ENCODE measurements at regions not wholly inside any gene's neighbourhood (a gene's known extent, or its start where the extent isn't known, plus 50 kb on each side); places are given as distances from the start of the nearest gene placed in this dataset.

GRCh38 chr10:10576937-10577336 is 440.7 kb upstream of the CELF2 start:
- TF ChIP-seq EZH2 (IDR thresholded peaks at IDR 0.05; ENCODE audit: insufficient read depth, poor library complexity, severe bottlenecking) (no peak), EZH2phosphoT487 (IDR thresholded peaks at IDR 0.05; ENCODE audit: insufficient read depth, low read depth) (no peak)
